Progenitor cell of endocrine pancreas (in vitro differentiated cells): ENCODE measurements at regions not wholly inside any gene's neighbourhood (a gene's known extent, or its start where the extent isn't known, plus 50 kb on each side); places are given as distances from the start of the nearest gene placed in this dataset.

Experiments used
- DNase-seq: peaks from one replicate; pipeline ENCODE4 v3.0.0; 2021; ENCODE audit warnings: low spot score; ENCODE audit not compliant: unreplicated experiment
- H3K27ac Mint-ChIP-seq: 2 replicates; pipeline ENCODE4 v1.8.0; 2021; ENCODE audit warnings: mild to moderate bottlenecking, moderate library complexity, mixed read lengths
- H3K27me3 Mint-ChIP-seq: 2 replicates; pipeline ENCODE4 v1.8.0; 2021; ENCODE audit warnings: mixed read lengths
- H3K36me3 Mint-ChIP-seq: 2 replicates; pipeline ENCODE4 v1.8.0; 2022; ENCODE audit warnings: mixed read lengths; ENCODE audit not compliant: insufficient read depth
- H3K4me1 Mint-ChIP-seq: 2 replicates; pipeline ENCODE4 v1.8.0; 2021; ENCODE audit warnings: low read depth, mixed read lengths
- H3K4me3 Mint-ChIP-seq: 2 replicates; pipeline ENCODE4 v1.8.0; 2021; ENCODE audit warnings: low read depth, mild to moderate bottlenecking, moderate library complexity, mixed read lengths
- H3K9me3 Mint-ChIP-seq: 2 replicates; pipeline ENCODE4 v1.8.0; 2021; ENCODE audit warnings: low read depth, mixed read lengths
- TF ChIP-seq, protein P1 (sequence below): fragments of 200-600 bp; sonication (generic); IDR thresholded peaks from one replicate; pipeline ENCODE4 v1.5.0; 2021; ENCODE audit warnings: antibody characterized with exemption, mild to moderate bottlenecking; ENCODE audit not compliant: unreplicated experiment

DNA sequence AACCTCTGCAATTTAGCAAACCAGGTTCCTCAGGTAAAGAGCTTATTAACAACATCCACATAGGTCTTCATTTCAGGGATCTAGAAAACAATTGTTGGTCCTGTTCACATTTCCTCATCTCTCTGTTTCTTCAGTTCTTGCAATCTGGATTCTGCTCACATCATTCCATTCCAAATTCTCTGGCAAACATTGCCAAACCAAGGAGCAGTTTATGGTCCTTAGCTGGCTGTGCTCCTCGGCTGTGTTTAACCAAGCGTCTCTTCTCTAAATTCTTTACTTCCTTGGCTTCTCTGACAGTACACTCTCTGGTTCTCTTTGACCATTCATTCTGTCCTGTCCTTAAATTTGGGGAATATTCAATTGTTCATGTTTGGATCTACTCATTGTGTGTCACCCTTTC is 65.8 kb upstream of the RANBP3L start:
- no peaks in the 10 kb centered on the region for H3K9me3 Mint-ChIP-seq
- H3K36me3 Mint-ChIP-seq, result no peaks in the 10 kb centered on the region
- TF ChIP-seq, protein P1, sequence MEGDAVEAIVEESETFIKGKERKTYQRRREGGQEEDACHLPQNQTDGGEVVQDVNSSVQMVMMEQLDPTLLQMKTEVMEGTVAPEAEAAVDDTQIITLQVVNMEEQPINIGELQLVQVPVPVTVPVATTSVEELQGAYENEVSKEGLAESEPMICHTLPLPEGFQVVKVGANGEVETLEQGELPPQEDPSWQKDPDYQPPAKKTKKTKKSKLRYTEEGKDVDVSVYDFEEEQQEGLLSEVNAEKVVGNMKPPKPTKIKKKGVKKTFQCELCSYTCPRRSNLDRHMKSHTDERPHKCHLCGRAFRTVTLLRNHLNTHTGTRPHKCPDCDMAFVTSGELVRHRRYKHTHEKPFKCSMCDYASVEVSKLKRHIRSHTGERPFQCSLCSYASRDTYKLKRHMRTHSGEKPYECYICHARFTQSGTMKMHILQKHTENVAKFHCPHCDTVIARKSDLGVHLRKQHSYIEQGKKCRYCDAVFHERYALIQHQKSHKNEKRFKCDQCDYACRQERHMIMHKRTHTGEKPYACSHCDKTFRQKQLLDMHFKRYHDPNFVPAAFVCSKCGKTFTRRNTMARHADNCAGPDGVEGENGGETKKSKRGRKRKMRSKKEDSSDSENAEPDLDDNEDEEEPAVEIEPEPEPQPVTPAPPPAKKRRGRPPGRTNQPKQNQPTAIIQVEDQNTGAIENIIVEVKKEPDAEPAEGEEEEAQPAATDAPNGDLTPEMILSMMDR, result no peak
- no peak overlapping the region for H3K27ac Mint-ChIP-seq
- no peak for DNase-seq
- no peaks in the 10 kb centered on the region for H3K27me3 Mint-ChIP-seq
- peaks cover 7% of the 10 kb centered on the region for H3K4me1 Mint-ChIP-seq
- no peak overlapping the region for H3K4me3 Mint-ChIP-seq

DNA sequence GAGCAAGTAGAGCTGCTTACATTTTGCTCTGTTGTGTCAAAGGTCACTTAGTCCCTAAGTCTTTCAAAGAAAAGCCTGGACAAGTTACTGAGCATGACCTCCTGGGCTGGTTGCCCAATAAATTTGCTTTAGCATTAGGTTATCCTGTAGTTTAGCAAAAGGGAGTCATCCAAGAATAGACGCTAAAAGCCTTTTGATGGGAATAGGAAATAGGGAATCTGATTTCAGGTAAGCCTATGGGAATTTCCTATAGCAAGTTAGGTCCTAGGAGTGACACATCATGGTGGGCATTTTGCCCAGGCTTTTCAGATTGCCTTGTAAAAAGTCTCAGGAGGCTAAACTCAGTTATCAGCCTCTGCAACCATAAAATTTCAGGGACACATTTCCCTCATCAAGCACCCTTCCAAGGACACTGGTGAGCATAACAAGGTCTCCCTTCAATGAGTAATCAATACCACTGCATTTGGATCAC is 67.6 kb upstream of the RANBP3L start:
- H3K36me3 Mint-ChIP-seq, result no peaks in the 10 kb centered on the region
- H3K9me3 Mint-ChIP-seq, result no peaks in the 10 kb centered on the region
- no peak for DNase-seq
- peaks cover 9% of the 10 kb centered on the region for H3K4me1 Mint-ChIP-seq
- H3K27me3 Mint-ChIP-seq, result no peaks in the 10 kb centered on the region
- H3K27ac Mint-ChIP-seq, result no peak overlapping the region
- TF ChIP-seq, protein P1, result no peak
- no peak overlapping the region for H3K4me3 Mint-ChIP-seq

DNA sequence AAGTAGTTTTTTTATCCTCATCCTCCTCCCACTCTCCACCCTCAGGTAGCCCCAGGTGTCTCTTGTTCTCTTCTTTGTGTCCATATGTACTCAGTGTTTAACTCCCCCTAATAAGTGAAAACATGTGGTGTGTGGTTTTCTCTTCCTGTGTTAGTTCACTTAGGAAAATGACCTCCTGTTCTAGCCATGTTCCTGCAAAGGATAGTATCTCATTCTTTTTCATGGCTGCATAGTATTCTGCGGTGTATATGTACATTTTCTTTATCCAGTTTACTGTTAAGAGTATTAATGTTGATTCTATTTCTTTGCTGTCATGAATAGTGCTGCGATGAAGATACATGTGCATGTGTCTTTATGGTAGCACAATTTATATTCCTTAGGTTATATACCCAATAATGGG is 68.4 kb upstream of the RANBP3L start:
- no peak overlapping the region for H3K27ac Mint-ChIP-seq
- H3K27me3 Mint-ChIP-seq, result no peaks in the 10 kb centered on the region
- TF ChIP-seq, protein P1, result no peak

GRCh38 chr5:36371366-36371765 is 69.7 kb upstream of the RANBP3L start:
- no peak overlapping the region for H3K4me3 Mint-ChIP-seq
- H3K9me3 Mint-ChIP-seq, result no peaks in the 10 kb centered on the region
- H3K27ac Mint-ChIP-seq, result peak overlapping the region; percentile 34
- peaks cover 9% of the 10 kb centered on the region for H3K4me1 Mint-ChIP-seq
- no peak for DNase-seq
- no peaks in the 10 kb centered on the region for H3K27me3 Mint-ChIP-seq
- TF ChIP-seq, protein P1, result no peak
- H3K36me3 Mint-ChIP-seq, result no peaks in the 10 kb centered on the region

More for the DNA sequence above, 68.4 kb upstream of the RANBP3L start:
- Mint-ChIP-seq H3K9me3 (no peaks in the 10 kb centered on the region), H3K36me3 (no peaks in the 10 kb centered on the region), H3K4me3 (no peak overlapping the region), H3K4me1 (peaks cover 9% of the 10 kb centered on the region)
- DNase-seq, result no peak

DNA sequence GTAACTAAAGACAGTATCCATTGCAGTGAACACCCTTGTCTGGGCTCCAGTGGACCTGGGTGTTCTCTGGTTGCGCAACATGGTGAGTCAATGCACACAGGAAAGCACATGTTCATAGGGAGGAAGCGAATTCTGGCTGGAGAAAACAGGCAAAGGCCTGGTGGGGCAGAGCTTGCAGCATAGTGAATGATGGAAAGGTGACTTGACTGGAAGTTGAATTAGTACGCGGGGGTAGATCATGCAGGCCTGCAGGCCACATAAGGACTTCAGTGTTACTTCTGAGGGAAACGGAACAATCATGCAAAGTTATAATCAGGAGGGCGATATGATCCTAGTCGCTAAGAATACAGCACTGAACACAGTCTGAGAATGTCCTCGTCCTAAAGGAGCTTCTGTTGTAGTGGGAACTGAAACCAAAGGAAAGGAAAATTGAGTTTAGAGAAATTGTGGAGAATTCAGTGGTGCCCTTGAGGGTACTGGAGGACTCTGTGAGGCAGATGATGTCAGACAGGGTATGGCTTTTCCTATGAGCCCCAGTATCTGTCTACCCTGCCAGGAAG is 71.9 kb upstream of the RANBP3L start:
- peaks cover 4% of the 10 kb centered on the region for H3K4me1 Mint-ChIP-seq
- no peaks in the 10 kb centered on the region for H3K9me3 Mint-ChIP-seq
- H3K27me3 Mint-ChIP-seq, result peaks cover 4% of the 10 kb centered on the region
- TF ChIP-seq, protein P1, result no peak
- H3K4me3 Mint-ChIP-seq, result no peak overlapping the region
- no peak for DNase-seq
- no peaks in the 10 kb centered on the region for H3K36me3 Mint-ChIP-seq
- no peak overlapping the region for H3K27ac Mint-ChIP-seq
